ENCODE measurements at regions not wholly inside any gene's neighbourhood (a gene's known extent, or its start where the extent isn't known, plus 50 kb on each side); places are given as distances from the start of the nearest gene placed in this dataset.

DNA sequence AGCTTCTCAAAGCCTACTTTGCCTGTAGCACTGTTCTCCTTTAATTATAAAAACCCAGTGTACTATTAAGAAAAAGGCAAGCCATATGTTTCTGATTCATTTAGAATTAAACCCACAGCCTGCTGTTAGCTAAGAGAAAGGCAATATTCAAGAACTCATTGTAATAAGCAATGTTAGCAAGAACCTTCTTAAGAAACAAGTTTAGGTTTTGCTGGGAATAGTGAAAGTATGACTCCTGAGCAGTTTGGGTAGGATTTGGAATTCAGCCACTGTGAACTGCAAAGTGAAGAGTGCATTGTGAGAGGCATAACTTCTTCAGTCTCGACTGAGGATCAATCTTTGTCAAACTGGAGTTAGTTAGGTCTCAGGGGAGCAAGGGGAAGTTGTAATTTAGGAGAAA, 206.5 kb upstream of the NT5C1B start:
- ChIA-PET CTCF (ENCODE audit: low intra/inter-chr PET ratio) (no interaction called here), POLR2A (no interaction called here)
- DNase-seq (ENCODE audit: extremely low read depth in 1 of 4, low spot score in 3 of 4) = no peak
- H4K20me1 ChIP-seq (replicated peaks; ENCODE audit: control insufficient read depth, insufficient read depth, low read length) = no peaks in the 10 kb centered on the region
- no peak overlapping the region for H3K4me3 ChIP-seq
- no peak for TF ChIP-seq STAT5A (IDR thresholded peaks at IDR 0.05; ENCODE audit: borderline replicate concordance, low read length)
- no peak overlapping the region for H3K4me2 ChIP-seq (ENCODE audit: insufficient read depth, low read length)
- H3K27ac ChIP-seq (ENCODE audit: extremely low read depth, low read depth, low read length) = no peak overlapping the region
- H3K9ac ChIP-seq (ENCODE audit: insufficient read depth in 1 of 2, low read depth in 2 of 2, low read length in 2 of 2) = no peak overlapping the region
- BruUV-seq (replicated peaks) = no TSS peak
- no peaks in the 10 kb centered on the region for H3K9me1 ChIP-seq (ENCODE audit: control insufficient read depth, insufficient read depth, low read length)
- H3K27me3 ChIP-seq (ENCODE audit: control insufficient read depth in 2 of 2, insufficient read depth in 2 of 2, low read length in 2 of 2) = no peaks in the 10 kb centered on the region
- no peaks in the 10 kb centered on the region for H3K36me3 ChIP-seq (ENCODE audit: control insufficient read depth, insufficient read depth, low read length)
- FAIRE-seq = no peak
- no peak overlapping the region for H2AFZ ChIP-seq (ENCODE audit: low read depth, low read length)
- H3K4me1 ChIP-seq (replicated peaks in 1 of 2; ENCODE audit: control insufficient read depth in 2 of 2, insufficient read depth in 2 of 2, low read length in 2 of 2) = no peaks in the 10 kb centered on the region
- in situ Hi-C loops (cut with MboI) (no loop called here), intact Hi-C loops (cut with micrococcal nuclease) (no loop called here)
- 0 out of 2 replicates have a peak, but pooled peaks cover 2% of the 10 kb centered on the region for H3K9me3 ChIP-seq (replicated peaks; ENCODE audit: control insufficient read depth, insufficient read depth, low read depth, low read length)
- 0% methylated on average over 1 of the region's 1 CpG for WGBS (ENCODE audit: insufficient coverage, low coverage, missing lambda C conversion rate)
- no peaks in the 10 kb centered on the region for H3K79me2 ChIP-seq (ENCODE audit: control insufficient read depth, insufficient read depth, low read length)
- ATAC-seq = no peak

DNA sequence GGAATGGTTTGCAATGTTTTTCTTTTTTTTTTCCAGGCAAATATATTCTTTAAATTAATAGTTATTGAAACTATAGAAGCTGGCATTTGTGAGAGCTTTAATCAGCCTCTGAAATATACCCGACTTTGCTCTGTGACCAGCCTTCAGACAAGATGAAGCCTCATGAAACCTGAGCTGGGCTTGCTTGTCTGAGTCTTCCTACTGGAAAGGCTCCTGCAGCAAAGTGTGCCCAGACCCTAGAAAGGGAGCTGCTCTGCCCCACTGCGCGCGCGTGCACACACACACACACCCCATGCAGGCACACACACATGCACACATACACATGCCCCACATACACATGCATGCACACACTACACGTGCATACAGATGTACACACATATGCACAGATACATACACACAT, 203.3 kb upstream of the NT5C1B start:
- Histone ChIP-seq H3K27ac (ENCODE audit: extremely low read depth, low read depth, low read length) (no peak overlapping the region), H3K9me3 (replicated peaks; ENCODE audit: control insufficient read depth, insufficient read depth, low read depth, low read length) (no peaks in the 10 kb centered on the region), H2AFZ (ENCODE audit: low read depth, low read length) (no peak overlapping the region), H3K9ac (ENCODE audit: insufficient read depth in 1 of 2, low read depth in 2 of 2, low read length in 2 of 2) (no peak overlapping the region), H3K4me1 (replicated peaks in 1 of 2; ENCODE audit: control insufficient read depth in 2 of 2, insufficient read depth in 2 of 2, low read length in 2 of 2) (no peaks in the 10 kb centered on the region), H3K79me2 (ENCODE audit: control insufficient read depth, insufficient read depth, low read length) (no peaks in the 10 kb centered on the region), H4K20me1 (replicated peaks; ENCODE audit: control insufficient read depth, insufficient read depth, low read length) (no peaks in the 10 kb centered on the region), H3K4me3 (no peak overlapping the region), H3K9me1 (ENCODE audit: control insufficient read depth, insufficient read depth, low read length) (no peaks in the 10 kb centered on the region), H3K27me3 (ENCODE audit: control insufficient read depth in 2 of 2, insufficient read depth in 2 of 2, low read length in 2 of 2) (no peaks in the 10 kb centered on the region), H3K36me3 (ENCODE audit: control insufficient read depth, insufficient read depth, low read length) (no peaks in the 10 kb centered on the region), H3K4me2 (ENCODE audit: insufficient read depth, low read length) (no peak overlapping the region)
- ATAC-seq = no peak
- CTCF ChIA-PET (ENCODE audit: low intra/inter-chr PET ratio) = no interaction called here
- POLR2A ChIA-PET = interaction anchor here (0.8 kb wide), 1 partner anchor 436 kb away, joined by 3 read pairs; no protein-coding TSS in a partner anchor
- intact Hi-C loops (cut with micrococcal nuclease) (no loop called here), in situ Hi-C loops (cut with MboI) (no loop called here)
- 2% methylated on average over 6 of the region's 6 CpGs for WGBS (ENCODE audit: insufficient coverage, low coverage, missing lambda C conversion rate)
- DNase-seq (ENCODE audit: extremely low read depth in 1 of 4, low spot score in 3 of 4) = no peak
- no TSS peak for BruUV-seq (replicated peaks)
- no peak for TF ChIP-seq NCOA6 (IDR thresholded peaks at IDR 0.05)
- no peak for TF ChIP-seq ZFX (CRISPR knock-in tag; IDR thresholded peaks at IDR 0.05)
- no peak for TF ChIP-seq STAT5A (IDR thresholded peaks at IDR 0.05; ENCODE audit: borderline replicate concordance, low read length)
- TF ChIP-seq, protein P1, sequence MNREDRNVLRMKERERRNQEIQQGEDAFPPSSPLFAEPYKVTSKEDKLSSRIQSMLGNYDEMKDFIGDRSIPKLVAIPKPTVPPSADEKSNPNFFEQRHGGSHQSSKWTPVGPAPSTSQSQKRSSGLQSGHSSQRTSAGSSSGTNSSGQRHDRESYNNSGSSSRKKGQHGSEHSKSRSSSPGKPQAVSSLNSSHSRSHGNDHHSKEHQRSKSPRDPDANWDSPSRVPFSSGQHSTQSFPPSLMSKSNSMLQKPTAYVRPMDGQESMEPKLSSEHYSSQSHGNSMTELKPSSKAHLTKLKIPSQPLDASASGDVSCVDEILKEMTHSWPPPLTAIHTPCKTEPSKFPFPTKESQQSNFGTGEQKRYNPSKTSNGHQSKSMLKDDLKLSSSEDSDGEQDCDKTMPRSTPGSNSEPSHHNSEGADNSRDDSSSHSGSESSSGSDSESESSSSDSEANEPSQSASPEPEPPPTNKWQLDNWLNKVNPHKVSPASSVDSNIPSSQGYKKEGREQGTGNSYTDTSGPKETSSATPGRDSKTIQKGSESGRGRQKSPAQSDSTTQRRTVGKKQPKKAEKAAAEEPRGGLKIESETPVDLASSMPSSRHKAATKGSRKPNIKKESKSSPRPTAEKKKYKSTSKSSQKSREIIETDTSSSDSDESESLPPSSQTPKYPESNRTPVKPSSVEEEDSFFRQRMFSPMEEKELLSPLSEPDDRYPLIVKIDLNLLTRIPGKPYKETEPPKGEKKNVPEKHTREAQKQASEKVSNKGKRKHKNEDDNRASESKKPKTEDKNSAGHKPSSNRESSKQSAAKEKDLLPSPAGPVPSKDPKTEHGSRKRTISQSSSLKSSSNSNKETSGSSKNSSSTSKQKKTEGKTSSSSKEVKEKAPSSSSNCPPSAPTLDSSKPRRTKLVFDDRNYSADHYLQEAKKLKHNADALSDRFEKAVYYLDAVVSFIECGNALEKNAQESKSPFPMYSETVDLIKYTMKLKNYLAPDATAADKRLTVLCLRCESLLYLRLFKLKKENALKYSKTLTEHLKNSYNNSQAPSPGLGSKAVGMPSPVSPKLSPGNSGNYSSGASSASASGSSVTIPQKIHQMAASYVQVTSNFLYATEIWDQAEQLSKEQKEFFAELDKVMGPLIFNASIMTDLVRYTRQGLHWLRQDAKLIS (CRISPR knock-in tag; IDR thresholded peaks at IDR 0.05) = no peak
- TF ChIP-seq, protein P2, sequence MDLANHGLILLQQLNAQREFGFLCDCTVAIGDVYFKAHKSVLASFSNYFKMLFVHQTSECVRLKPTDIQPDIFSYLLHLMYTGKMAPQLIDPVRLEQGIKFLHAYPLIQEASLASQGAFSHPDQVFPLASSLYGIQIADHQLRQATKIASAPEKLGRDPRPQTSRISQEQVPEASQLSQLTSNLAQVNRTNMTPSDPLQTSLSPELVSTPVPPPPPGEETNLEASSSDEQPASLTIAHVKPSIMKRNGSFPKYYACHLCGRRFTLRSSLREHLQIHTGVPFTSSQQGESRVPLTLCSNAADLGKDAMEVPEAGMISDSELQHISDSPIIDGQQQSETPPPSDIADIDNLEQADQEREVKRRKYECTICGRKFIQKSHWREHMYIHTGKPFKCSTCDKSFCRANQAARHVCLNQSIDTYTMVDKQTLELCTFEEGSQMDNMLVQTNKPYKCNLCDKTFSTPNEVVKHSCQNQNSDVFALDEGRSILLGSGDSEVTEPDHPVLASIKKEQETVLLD (IDR thresholded peaks at IDR 0.05) = no peak
- TF ChIP-seq ASH1L (IDR thresholded peaks at IDR 0.05; ENCODE audit: borderline replicate concordance, low read depth, partially characterized antibody) = no peak
- TF ChIP-seq CBX2 (IDR thresholded peaks at IDR 0.05; ENCODE audit: insufficient read depth, low read length, poor library complexity, severe bottlenecking) = no peak
- TF ChIP-seq, protein P3, sequence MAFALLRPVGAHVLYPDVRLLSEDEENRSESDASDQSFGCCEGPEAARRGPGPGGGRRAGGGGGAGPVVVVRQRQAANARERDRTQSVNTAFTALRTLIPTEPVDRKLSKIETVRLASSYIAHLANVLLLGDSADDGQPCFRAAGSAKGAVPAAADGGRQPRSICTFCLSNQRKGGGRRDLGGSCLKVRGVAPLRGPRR (CRISPR knock-in tag; IDR thresholded peaks at IDR 0.05) = no peak
- no peak for TF ChIP-seq MAFF (IDR thresholded peaks at IDR 0.05; ENCODE audit: low read length)
- TF ChIP-seq NFRKB (IDR thresholded peaks at IDR 0.05; ENCODE audit: low read depth) = no peak
- no peak for TF ChIP-seq ZNF347 (CRISPR knock-in tag; IDR thresholded peaks at IDR 0.05; ENCODE audit: low read depth)
- no peak for FAIRE-seq
